ENCODE measurements at regions not wholly inside any gene's neighbourhood (a gene's known extent, or its start where the extent isn't known, plus 50 kb on each side); places are given as distances from the start of the nearest gene placed in this dataset.

DNA sequence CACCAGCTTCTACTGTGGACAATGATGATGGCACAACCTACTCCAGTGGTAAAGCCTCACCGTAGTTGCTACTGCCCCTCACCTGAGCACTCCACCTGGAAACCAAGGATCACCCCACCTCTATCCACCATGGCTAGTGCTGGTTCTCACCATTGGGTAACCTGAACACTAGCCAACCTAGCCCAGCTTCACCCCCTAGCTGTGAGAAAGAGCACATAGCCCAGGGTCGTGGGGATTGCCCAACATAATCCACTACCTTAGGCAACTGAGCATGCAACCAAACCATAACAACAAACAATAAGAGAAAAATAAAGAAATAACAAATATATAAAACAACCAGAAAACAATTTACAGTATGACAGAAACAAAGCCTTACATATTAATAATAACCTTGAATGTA, 560.1 kb downstream of the DIAPH3 start:
- DNase-seq, result no peak

DNA sequence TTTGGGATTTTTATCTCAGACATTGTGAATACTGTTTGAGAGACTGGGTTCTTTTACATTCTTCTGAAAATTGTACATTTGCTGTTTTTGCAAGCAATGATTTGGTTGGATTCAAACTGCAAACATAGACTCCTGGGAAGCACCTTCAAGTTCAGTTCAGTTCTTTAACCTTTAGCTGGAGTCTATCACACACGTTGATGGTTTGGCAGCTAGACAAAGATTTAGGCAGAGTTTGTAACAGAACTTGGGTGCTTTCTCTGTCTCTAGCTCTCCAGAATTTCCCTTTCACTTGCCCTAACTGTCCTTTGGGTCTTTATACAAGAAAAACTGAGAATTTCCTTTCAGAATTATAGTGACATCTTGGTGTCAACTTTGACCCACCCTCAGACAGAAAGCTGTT, 556.6 kb downstream of the DIAPH3 start:
- no peak for DNase-seq

DNA sequence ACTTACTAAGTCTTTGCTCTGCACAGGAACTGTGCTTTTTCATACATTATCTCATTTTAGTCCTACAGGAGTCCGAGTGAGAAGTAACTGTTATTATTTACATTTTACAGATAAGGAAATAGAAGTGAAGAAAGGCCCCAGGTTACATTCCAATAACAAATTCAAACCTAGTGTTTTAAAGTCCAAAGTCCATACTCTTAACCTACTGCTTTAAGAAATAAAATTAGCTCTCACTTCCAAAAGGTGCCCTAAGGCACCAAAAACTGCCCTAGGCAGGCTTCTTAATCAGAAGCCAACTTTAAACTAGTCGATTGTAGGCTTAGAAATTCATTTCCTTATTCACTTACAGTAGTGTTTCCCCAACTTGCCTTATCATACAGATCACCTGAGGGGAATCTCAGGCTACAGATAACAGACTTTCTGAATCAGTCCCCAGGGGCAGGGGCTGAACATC, 555.9 kb downstream of the DIAPH3 start:
- no peak for DNase-seq

DNA sequence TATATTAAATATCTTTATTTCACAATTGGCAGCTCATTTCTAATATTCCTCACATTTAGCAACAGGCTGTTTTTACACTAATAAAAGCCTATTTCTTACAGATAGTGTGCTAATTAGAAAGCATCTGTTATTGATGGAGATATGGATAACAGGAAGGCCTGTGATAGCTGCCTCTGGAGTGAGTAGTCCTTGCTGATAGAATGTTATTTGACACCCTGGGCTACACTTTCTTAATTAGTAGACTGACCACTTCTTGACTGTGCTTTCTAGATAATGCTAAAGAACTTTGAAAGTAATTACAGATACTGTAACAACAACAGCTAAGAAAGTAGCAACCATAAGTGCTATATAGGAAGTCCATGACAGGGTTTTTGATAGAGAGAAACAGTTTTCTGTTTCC, 554.3 kb downstream of the DIAPH3 start:
- no peak for DNase-seq
